OCI-LY3 (cell line): ENCODE measurements at regions not wholly inside any gene's neighbourhood (a gene's known extent, or its start where the extent isn't known, plus 50 kb on each side); places are given as distances from the start of the nearest gene placed in this dataset.

Source experiments
- H2AFZ ChIP-seq: fragments of 200-600, 300-600 bp; shearing (Covaris generic); 2 replicates; pipeline ENCODE4 v1.6.0; 2014; ENCODE audit warnings: antibody characterized with exemption, low read depth, low read length
- H3K27ac ChIP-seq: fragments of 200-600, 300-600 bp; sonication (generic); 2 replicates; pipeline ENCODE4 v1.5.1; 2014; ENCODE audit warnings: mild to moderate bottlenecking, low read length, moderate library complexity, mixed read lengths
- H3K27me3 ChIP-seq: fragments of 200-600, 300-600 bp; sonication (generic); 2 replicates; pipeline ENCODE4 v1.6.1; 2014; ENCODE audit warnings: low read depth, low read length, mixed read lengths
- H3K36me3 ChIP-seq: fragments of 200-600, 300-600 bp; sonication (generic); replicated peaks from 2 replicates; pipeline ENCODE3; 2014; ENCODE audit warnings: low read depth, low read length, mixed read lengths
- H3K4me1 ChIP-seq: fragments of 300-600, 200-600 bp; sonication (generic); 2 replicates; pipeline ENCODE4 v1.6.1; 2014; ENCODE audit warnings: low read length, mixed read lengths
- H3K4me2 ChIP-seq: fragments of 200-600, 300-600 bp; sonication (generic); 2 replicates; pipeline ENCODE4 v1.6.1; 2014; ENCODE audit warnings: low read length, mixed read lengths
- H3K4me3 ChIP-seq: fragments of 300-600, 200-600 bp; sonication (generic); 2 replicates; pipeline ENCODE4 v1.5.1; 2014; ENCODE audit warnings: antibody characterized with exemption, mild to moderate bottlenecking, low read length, moderate library complexity
- H3K79me2 ChIP-seq: fragments of 300-600, 200-600 bp; shearing (Covaris generic); 2 replicates; pipeline ENCODE4 v1.6.1; 2014; ENCODE audit warnings: mild to moderate bottlenecking, low read length, mixed read lengths
- H3K9ac ChIP-seq: fragments of 300-600, 200-600 bp; shearing (Covaris generic); 2 replicates; pipeline ENCODE4 v1.6.0; 2014; ENCODE audit warnings: mild to moderate bottlenecking, low read length, moderate library complexity
- H3K9me3 ChIP-seq: fragments of 200-600, 300-600 bp; shearing (Covaris generic); 2 replicates; pipeline ENCODE4 v1.6.1; 2014; ENCODE audit warnings: low read length, mixed read lengths; ENCODE audit not compliant: insufficient read depth
- H4K20me1 ChIP-seq: fragments of 200-600, 300-600 bp; sonication (generic); 2 replicates; pipeline ENCODE4 v1.6.1; 2016; ENCODE audit warnings: low read length, mixed read lengths; ENCODE audit not compliant: insufficient read depth
- EZH2phosphoT487 ChIP-seq: fragments of 200-600 bp; shearing (Covaris generic); IDR thresholded peaks from 2 replicates; pipeline ENCODE4 v1.6.1; 2018; ENCODE audit warnings: antibody characterized with exemption, mixed run types, low read depth
- TF ChIP-seq, protein P1 (sequence below): fragments of 200-600, 300-600 bp; sonication (generic); IDR thresholded peaks from 2 replicates; pipeline ENCODE4 v1.5.1; 2014; ENCODE audit warnings: antibody characterized with exemption, low read length, low read depth

DNA sequence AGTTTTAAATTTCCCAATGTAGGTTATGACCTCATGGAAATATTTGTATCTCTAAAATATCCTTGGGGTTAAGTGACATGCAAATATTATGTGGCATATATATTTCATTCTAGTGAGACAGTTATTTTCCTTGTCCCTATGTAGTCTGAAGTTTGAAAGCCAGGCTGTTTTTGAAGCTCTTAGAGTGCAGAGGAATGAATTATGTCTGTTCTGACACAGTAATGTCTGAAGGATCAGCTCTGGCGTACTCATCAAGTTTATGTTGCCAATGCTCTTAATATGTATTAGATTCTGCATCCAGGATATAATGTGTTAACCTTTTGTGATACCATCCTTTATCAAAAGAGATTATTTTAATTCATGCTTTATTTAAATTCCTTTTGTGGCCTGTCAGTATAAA, 355.8 kb downstream of the PCDH7 start:
- H3K27ac ChIP-seq, result no peak overlapping the region
- H3K79me2 ChIP-seq, result no peaks in the 10 kb centered on the region
- no peaks in the 10 kb centered on the region for H3K9me3 ChIP-seq
- H3K9ac ChIP-seq, result no peak overlapping the region
- H2AFZ ChIP-seq, result no peak overlapping the region
- no peaks in the 10 kb centered on the region for H3K4me1 ChIP-seq
- no peak overlapping the region for H3K4me2 ChIP-seq
- H3K4me3 ChIP-seq, result no peak overlapping the region
- no peaks in the 10 kb centered on the region for H3K27me3 ChIP-seq
- H3K36me3 ChIP-seq, result no peaks in the 10 kb centered on the region
- no peaks in the 10 kb centered on the region for H4K20me1 ChIP-seq
- TF ChIP-seq, protein P1, sequence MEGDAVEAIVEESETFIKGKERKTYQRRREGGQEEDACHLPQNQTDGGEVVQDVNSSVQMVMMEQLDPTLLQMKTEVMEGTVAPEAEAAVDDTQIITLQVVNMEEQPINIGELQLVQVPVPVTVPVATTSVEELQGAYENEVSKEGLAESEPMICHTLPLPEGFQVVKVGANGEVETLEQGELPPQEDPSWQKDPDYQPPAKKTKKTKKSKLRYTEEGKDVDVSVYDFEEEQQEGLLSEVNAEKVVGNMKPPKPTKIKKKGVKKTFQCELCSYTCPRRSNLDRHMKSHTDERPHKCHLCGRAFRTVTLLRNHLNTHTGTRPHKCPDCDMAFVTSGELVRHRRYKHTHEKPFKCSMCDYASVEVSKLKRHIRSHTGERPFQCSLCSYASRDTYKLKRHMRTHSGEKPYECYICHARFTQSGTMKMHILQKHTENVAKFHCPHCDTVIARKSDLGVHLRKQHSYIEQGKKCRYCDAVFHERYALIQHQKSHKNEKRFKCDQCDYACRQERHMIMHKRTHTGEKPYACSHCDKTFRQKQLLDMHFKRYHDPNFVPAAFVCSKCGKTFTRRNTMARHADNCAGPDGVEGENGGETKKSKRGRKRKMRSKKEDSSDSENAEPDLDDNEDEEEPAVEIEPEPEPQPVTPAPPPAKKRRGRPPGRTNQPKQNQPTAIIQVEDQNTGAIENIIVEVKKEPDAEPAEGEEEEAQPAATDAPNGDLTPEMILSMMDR, result no peak
- no peak for TF ChIP-seq EZH2phosphoT487

DNA sequence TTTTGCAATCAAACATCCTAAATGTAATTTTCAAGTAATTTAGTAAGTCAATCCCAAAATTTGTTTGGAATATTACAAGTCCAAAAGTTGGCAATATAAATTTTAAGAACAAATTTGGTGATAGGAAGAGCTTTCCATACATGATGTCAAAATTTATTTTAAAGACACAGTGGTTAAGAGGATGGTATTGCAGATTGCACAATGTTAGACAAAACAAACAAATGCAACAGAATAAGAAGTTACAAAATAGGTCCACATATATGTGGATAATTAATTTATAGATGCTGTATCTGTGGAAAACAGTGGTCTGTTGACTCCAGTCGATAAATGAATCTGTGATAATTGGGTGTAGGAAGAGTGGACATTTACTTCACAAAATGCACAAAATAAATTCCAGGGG, 358.5 kb downstream of the PCDH7 start:
- no peak overlapping the region for H3K9ac ChIP-seq
- no peak overlapping the region for H3K27ac ChIP-seq
- H3K4me3 ChIP-seq, result no peak overlapping the region
- no peaks in the 10 kb centered on the region for H3K9me3 ChIP-seq
- no peaks in the 10 kb centered on the region for H3K36me3 ChIP-seq
- H3K79me2 ChIP-seq, result no peaks in the 10 kb centered on the region
- no peaks in the 10 kb centered on the region for H3K27me3 ChIP-seq
- H4K20me1 ChIP-seq, result no peaks in the 10 kb centered on the region
- no peaks in the 10 kb centered on the region for H3K4me1 ChIP-seq
- TF ChIP-seq, protein P1, result no peak
- TF ChIP-seq EZH2phosphoT487, result no peak
- no peak overlapping the region for H2AFZ ChIP-seq
- H3K4me2 ChIP-seq, result no peak overlapping the region

DNA sequence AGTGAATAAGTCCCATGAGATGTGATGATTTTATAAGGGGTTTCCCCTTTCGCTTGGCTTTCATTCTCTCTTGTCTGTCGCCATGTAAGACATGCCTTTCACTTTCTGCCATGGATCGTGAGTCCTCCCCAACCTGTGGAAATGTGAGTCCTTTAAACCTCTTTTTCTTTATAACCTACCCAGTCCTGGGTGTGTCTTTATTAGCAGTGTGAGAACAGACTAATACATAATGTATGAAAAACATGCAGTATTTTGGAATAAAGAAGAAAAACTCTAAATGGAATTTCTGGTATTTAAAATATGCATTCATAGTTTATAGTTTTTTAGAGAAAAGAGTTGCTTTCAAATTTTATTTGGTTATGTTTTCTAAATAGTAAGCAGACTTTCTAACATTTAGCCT, 360.7 kb downstream of the PCDH7 start:
- Histone ChIP-seq H3K36me3 (no peaks in the 10 kb centered on the region), H3K4me3 (no peak overlapping the region), H3K4me1 (no peaks in the 10 kb centered on the region), H4K20me1 (no peaks in the 10 kb centered on the region), H3K9me3 (no peaks in the 10 kb centered on the region), H3K27ac (no peak overlapping the region), H3K9ac (no peak overlapping the region), H3K79me2 (no peaks in the 10 kb centered on the region), H3K27me3 (no peaks in the 10 kb centered on the region), H2AFZ (no peak overlapping the region), H3K4me2 (no peak overlapping the region)
- TF ChIP-seq, protein P1, result no peak
- TF ChIP-seq EZH2phosphoT487, result no peak

DNA sequence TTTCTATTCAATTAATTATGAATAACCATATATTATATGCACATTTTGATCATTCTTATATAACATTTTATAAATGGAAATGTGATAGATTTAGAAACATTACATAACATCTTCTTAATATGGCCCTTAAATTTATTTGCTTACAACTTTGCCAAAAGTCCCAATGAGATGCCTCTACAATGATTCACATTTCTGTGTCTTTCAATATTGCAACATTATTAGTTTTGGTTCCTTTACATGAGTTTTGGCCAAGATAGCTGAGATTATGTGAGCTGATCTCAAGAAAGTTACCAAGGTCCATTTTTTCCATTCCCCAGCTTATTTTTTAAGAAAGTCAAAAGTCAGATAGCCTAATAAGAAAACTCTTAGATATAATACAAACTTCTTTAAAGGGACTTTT, 361.2 kb downstream of the PCDH7 start:
- Histone ChIP-seq H3K36me3 (no peaks in the 10 kb centered on the region), H3K27me3 (no peaks in the 10 kb centered on the region), H4K20me1 (no peaks in the 10 kb centered on the region), H3K4me3 (no peak overlapping the region), H3K4me1 (no peaks in the 10 kb centered on the region), H3K9me3 (no peaks in the 10 kb centered on the region), H3K4me2 (no peak overlapping the region), H2AFZ (no peak overlapping the region), H3K27ac (no peak overlapping the region), H3K79me2 (no peaks in the 10 kb centered on the region), H3K9ac (no peak overlapping the region)
- TF ChIP-seq, protein P1, result no peak
- TF ChIP-seq EZH2phosphoT487, result no peak
